Epithelial cell of prostate (primary cell): ENCODE measurements at regions not wholly inside any gene's neighbourhood (a gene's known extent, or its start where the extent isn't known, plus 50 kb on each side); places are given as distances from the start of the nearest gene placed in this dataset.
"Not testable (repeated sequence)": the region's sequence is repeated elsewhere in the genome, so short reads cannot be mapped to it uniquely, and the experiment has no call there.

Experiments
- DNase-seq: peaks from one replicate; pipeline ENCODE4 v3.0.0-alpha.2; 2011; ENCODE audit warnings: low read depth, low spot score
- H3K27ac ChIP-seq: fragments of 450-650 bp; 2 replicates; pipeline ENCODE4 v1.5.1; 2017; ENCODE audit warnings: mild to moderate bottlenecking

DNA sequence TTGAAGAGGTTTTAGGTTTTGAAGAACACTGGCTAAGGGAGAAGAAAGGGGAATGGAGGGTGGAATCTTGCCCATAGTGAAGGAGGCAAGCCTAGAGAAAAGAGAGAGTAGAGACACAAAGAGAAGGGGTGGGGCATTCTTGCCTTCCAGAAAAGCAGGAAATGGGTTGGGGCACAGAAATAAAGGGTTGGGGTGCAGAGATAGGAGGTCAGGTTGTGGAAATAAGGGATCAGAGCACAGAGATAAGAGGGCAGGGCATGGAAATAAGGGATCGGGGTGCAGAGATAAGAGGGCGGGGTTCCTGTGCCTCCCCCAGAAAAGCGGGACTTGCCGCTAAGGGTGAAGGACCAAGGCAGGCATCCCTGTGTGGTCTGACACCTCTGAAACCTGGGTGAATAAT, 69.9 kb downstream of the ALG1L2 start:
- not testable (repeated sequence) for DNase-seq, H3K27ac ChIP-seq

DNA sequence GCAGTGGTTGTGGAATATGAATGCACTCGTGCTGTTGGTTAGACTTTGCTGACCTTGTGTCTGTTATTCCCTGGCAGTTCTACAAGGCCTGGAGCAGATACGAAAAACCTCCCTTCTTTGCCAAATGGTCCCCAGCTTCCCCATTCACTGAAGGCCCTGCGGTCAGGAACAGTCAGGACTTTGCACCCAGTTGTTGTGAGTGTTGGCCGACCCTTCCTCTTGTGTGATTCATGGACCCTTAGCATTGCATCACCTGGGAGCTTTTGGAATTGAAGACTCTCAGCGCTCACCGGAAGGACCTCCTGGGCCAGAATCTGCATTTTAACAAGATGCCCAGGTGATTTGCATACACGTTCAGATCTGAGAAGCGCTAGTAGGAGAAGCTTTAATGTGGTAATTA, 71.6 kb downstream of the ALG1L2 start:
- not testable (repeated sequence) for H3K27ac ChIP-seq, DNase-seq

DNA sequence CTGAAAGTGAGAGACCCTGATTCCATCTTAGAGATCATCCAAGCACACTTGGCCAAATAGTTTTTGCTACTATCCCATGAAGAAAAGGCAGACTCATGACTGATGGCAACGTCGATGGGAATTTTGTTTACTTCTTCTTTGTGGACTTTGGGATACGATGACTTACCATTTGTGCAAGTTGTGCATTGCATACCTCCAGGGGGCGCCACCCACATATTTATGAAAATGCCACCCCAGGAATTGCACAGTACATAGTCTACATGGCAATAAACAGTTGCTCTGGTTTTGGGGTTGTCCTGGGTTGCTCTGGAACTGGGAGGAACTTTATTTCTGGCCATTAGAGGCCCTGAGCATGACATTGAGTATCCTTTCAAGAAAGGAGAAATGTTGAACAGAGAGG, 73.8 kb downstream of the ALG1L2 start:
- not testable (repeated sequence) for DNase-seq

DNA sequence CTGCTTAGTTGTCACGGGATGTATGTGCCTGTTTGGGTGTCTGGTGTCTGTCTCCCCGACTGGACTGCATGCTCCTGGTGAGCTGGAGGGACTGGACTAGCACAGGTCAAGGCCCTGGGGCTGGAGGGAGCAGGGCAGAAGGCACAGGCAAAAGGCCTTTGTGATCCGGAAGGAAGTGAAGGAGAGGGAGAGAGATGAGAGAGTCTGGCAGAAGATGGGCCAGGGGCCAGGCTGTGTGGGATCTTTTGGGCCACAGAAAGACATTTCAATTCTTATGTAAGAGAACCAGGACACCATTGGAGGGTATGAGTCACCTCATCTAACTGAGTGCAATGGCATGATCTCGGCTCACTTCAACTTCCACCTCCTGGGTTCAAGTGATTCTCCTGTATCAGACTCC, 85.2 kb downstream of the ALG1L2 start:
- not testable (repeated sequence) for DNase-seq

More for the DNA sequence above, 73.8 kb downstream of the ALG1L2 start:
- not testable (repeated sequence) for H3K27ac ChIP-seq

DNA sequence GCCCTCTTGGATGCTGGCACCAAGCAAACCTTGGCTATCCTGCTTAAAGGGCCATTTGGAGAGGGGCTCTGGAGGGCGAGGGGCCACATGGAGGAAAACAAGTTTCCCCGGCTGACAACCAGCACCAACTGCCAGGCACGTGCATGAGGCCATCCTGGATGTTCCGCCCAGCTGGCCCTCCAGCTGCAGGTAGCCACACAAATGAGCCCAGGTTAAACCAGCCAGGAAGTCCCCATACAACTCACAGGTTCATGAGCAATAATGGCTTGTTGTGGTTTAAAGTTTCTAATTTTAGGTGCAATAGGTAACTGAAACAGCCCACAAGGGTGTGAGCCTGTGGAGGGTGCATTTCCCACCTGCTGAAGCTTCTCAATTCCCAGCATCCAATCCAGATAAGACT, 93.6 kb downstream of the ALG1L2 start:
- not testable (repeated sequence) for DNase-seq

More for the DNA sequence above, 85.2 kb downstream of the ALG1L2 start:
- not testable (repeated sequence) for H3K27ac ChIP-seq

DNA sequence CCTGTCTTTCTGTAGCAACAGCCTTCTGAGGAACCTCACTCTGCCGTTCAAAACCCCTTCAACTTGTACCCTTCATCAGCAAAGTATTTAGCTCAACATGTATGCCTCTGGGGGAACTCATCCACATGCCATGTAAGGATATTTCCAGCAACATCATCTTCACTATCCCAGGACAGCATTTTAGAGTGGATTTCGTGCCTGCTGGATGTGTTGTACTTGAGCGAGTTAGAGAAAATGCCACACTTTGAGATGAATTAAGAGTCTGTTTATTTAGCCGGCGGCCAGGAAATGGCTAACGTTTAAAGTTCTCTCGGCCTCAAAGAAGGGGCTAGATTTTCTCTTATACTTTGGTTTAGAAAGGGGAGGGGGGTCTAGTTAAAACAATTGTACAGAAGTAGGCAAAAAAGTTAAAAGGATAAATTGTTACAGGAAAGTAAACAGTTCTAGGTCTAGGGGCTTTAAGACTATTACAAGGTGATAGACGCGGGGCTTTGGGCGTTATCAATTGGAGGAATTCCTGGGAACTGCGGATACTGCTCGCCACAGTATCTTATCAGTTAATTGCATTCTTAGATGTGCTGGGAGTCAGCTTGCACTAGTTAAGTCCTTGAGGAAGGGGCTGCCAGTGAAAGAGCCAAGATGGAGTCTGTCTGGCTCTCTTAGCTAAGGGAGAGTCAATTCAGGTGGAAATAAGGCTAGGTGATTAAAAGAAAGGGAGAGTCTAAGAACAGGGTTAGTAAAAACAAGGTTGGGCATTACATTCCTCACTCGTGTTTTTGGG, 95.0 kb downstream of the ALG1L2 start:
- not testable (repeated sequence) for DNase-seq, H3K27ac ChIP-seq

More for the DNA sequence above, 93.6 kb downstream of the ALG1L2 start:
- not testable (repeated sequence) for H3K27ac ChIP-seq

DNA sequence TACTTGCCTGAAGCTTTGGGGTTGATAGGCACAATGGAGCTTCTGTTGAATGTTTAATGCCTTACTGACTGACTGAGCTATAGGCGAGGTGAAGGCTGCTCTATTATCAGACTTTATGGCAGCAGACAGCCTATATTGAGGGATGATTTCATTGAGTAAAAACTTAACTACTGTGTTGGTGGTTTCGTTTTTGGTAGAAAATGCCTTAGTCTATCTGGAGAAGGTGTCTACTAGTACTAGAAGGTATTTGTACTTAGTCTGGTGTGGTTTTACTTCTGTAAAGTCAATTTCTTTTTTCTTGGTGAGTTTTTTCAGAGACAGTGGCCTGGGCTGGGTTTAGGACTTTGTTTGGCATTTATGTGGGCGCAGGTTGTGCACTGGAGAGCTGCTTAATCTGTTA, 97.2 kb downstream of the ALG1L2 start:
- DNase-seq, H3K27ac ChIP-seq: not testable (repeated sequence)

DNA sequence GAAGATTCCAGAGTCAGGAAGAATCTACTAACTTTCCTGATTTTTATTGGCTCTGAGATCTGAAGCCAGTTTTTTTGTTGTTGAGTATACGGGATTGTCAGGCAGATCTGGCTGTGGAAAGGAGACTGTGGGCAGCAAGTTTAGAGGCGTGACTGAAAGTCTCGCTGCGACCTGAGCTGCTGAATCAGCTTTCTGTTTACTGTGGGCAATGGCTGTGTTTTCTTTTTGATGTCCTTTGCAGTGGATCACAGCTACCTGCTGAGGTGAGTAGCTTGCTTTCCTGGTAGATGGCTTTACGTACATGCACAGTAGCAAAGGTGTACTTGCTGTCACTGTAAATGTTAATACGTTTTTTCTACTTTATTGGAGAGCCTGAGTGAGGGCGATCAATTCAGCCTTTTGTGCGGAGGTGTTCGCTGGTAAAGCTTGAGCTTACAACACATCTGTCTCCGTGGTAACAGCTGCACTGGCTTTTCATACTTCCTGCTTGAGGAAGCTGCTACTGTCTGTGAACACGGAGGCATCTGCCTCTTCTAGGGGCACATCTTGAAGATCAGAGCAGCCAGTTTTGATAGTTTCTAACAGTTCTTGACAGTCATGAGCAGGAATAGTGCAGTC, 97.8 kb downstream of the ALG1L2 start:
- H3K27ac ChIP-seq, DNase-seq: not testable (repeated sequence)

DNA sequence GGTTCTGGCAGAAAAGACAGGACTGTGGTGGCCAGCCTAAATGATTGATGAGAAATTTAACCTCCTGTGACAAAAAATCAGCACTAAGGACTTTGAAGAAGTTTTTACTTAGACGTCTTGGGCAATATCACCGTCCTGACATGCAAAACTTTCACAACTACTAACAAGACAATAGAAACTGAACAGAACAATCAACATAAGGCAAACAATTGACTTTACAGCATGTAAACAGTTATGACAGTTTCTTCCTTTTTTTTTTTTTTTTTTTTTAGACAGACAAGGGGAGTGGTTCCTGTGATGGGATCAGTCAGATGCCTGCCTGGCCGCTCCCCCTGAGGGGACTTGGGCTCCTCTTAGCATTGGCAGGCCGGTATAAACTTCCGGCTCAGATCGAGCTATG, 100.8 kb downstream of the ALG1L2 start:
- DNase-seq, H3K27ac ChIP-seq: not testable (repeated sequence)

DNA sequence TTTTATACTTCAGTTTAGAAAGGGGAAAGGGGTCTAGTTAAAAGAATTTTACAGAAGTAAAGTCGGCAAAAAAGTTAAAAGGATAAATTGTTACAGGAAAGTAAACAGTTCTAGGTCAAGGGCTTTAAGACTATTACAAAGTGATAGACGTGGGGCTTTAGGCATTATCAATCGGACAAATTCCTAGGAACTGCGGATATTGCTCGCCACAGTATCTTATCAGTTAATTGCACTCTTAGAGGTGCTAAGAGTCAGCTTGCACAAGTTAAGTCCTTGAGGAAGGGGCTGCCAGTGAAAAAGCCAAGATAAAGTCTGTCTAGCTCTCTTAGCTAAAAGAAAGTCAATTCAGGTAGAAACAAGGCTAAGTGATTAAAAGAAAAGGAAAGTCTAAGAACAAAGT, 102.1 kb downstream of the ALG1L2 start:
- H3K27ac ChIP-seq, DNase-seq: not testable (repeated sequence)

DNA sequence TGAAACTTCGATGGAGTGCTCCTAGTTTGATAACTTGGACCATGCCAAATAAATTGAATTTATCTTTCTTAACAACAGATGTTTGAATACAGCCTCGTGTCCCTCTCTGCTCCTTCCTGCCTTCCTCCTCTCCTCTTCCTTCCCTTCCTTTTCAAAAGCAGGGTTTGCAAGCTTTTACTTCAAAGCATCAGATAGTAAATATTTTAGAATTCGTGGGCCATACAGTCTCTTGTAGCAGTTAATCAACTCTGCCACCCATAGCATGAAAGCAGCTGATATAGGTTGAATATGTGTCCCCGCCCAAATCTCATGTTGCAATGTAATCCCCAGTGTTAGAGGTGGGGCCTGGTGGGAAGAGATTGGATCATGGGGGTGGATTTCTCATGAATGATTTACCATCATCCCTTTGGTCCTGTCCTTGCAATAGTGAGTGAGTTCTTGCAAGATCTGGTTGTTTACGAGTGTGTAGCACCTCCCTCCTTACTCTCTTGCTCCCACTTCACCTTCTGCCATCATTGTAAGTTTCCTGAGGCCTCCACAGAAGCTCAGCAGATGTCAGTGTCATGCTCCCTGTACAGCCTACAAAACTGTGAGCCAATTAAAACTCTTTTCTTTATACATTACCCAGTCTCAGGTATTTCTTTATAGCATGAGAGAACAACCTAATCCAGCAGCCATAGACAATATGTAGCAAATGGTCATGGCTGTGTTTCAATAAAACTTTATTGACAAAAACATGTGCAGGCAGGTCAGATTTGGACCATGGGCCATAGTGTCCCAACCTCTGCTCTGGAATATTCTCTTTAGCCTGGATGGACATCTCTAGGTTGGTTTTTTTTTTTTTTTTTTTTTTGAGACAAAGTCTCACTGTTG, 102.8 kb downstream of the ALG1L2 start:
- not testable (repeated sequence) for DNase-seq, H3K27ac ChIP-seq

DNA sequence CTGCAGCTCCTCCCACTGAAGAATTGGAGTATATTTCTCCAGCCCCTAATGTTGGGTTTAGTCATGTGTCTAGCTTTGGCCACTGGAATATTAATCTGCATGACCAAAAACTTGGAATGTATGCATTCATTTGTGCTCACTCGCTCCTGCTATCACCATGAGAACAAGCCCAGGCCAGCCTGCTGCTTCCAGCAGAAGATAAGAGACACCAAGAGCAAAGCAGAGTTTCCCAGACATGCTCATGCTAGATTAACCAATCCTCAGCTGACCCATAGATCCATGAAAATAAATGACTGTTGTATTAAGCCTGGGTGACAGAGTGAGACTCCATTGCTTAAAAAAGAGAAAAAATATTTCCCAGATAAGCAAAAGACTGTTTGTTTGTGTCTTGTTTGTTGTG, 119.6 kb downstream of the ALG1L2 start:
- H3K27ac ChIP-seq, DNase-seq: not testable (repeated sequence)

DNA sequence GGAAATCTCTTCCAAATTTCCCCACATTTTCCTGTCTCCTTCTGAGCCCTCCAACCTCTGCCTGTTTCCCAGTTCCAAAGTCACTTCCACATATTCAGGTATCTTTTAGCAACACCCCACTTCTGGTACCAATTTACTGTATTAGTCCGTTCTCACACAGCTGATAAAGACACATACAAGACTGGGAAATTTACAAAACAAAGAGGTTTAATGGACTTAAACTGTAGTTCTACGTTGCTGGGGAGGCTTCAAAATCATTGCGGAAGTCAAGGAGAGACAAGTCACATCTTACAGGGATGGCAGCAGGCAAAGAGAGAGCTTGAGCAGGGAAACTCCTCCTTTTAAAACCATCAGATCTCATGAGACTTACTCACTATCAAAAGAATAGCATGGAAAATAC, 122.0 kb downstream of the ALG1L2 start:
- not testable (repeated sequence) for H3K27ac ChIP-seq, DNase-seq

DNA sequence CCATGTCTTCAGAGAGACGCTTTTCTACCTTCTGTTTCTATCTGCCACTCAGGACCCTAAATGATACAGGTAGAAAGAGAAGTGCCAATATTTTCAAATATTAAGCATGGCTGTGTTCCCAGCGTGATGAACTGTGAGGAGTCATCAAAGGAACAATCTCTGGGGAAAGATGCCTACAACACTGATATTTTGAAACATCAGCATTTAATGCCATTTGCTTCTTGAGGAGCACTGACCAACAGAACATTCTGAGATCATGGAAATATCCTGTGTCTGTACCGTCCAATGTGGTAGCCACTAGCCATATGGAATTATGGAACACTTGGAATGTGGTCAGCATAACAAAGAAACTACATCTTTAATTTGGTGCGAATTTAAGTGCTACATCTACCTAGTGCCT, 117.9 kb upstream of the COL6A5 start:
- no peak for DNase-seq
- H3K27ac ChIP-seq, result no peak overlapping the region

DNA sequence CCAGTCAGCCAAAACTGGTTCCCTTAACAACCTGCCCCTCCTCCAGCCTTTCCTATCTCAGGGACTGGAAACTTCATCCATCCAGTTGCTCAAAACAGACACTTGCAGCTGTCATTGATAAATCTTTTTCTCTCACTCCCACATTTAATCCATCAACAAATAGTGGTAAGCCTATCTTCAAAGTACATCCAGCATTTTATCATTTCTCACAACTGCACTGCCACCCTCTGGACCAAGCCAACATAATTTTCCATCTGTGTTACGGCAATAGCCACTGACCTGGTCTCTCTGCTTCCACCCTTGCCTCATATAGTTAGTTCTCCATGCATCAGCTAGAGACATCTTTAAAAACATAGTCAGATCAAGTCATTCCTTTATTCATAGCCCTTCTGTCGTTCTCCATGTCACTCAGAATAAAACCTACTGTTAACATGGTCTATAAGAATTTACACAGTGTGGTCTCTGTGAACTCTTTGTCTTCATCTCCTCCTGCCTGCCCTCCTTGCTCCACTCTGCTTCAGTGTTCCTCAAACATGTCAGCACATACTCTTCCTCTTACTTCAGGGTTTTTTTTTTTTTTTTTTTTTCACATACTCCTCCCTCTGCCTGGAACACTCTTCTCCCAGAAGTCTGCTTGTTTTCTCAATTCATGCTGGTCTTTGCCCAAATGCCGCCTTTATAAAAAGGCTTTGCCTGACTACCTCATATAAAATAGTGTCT, 102.5 kb upstream of the COL6A5 start:
- DNase-seq, result no peak
- H3K27ac ChIP-seq, result no peak overlapping the region

DNA sequence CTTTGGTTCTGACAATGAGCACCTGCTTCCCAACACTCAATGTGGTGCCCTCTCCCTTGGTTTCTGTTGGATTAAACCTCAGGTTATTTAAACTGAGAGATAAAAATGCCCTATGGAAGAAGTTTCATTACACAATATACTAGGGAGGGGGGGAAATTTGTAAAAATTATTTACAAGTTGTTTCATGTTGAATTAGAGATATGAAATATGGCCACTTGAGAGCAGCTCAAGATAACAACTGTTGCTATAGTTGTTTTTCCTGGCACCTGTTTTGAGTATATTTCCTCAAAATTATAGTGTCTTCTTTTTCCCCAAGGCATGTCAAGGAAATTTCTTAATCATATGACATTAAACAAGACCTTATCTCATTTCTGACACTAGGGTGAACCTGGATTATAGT, 101.7 kb upstream of the COL6A5 start:
- no peak overlapping the region for H3K27ac ChIP-seq

DNA sequence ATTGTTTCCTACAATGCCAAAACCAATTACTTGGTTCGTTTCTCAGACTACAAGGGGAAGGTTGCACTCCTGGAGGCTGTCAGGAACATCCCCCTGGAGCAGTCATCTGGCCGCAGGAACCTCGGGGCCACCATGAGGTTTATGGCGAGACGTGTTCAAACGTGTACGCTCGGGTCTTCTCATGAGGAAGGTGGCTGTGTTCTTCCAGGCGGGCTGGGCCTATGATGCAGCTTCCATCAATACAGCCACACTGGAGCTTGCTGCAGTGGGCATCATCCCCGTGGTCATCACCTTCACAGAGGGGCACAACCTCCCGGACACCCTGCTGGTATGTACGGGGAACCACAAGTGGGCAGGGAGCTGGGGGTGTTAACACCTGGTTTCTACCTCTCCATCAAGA, 94.5 kb upstream of the COL6A5 start:
- no peak overlapping the region for H3K27ac ChIP-seq
- DNase-seq, result no peak

More for the DNA sequence above, 101.7 kb upstream of the COL6A5 start:
- DNase-seq, result no peak

DNA sequence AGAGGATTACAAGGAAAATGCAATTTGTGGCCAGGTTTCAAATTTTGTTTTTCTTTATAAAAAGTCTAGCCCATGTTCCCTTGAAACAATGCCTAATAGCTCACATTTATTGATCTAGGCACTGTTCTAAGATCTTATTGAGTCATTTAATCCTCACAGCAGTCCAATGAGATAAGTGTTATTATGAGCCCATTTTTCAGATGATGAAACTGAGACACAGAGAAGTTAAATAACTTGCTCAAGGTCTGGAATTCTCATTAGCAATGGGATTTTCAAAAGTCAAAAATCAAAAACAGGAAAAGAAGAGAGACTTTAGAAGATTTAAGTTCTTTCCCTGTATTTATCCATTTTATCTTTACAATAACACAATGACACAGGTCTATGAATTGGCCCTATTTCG, 90.0 kb upstream of the COL6A5 start:
- H3K27ac ChIP-seq, result no peak overlapping the region
- no peak for DNase-seq

DNA sequence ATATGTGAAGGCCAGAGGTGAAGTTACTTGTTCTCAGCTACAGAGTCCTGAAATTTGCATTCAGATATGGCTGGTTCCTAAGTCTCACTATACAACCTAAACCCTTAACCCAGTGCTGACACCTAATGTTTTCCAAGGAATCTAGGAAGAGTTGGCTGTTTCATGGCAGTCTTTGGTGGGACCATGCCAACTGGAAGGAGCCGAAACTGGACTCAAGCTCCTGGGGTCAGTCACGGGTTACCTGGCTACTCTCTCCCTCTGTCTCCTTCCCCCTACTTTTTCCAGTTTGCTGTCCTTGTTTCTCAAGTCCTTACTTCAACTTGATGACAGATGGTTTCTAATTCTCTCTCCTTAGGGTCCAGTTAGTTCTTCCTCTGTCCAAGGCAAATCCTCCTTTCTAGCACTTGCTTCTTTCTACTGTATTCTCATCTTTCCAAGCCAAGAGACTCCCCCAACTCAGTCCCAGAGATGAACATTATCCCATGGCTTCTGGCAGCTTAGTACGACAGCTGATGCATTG, 88.6 kb upstream of the COL6A5 start:
- no peak overlapping the region for H3K27ac ChIP-seq
- no peak for DNase-seq

DNA sequence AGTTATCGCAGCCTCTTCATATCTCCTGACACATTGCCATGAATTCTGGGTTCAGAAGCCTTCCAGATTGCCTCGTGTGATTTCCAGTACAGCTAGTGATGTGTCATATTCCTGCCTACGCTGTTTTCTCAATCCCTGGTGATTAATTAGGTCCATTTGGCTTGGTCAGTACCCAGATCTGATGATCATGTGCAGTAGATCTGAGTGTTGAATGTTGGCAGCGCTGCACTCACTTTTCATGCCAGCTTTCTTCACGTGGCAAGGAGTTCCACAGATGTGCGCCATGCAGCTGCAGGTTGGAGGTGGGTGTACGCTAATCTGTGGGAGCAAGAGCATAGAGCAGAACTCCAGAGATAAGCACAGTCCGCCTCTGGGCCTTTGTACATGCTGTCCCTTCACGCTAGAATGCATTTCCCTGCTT, 86.9 kb upstream of the COL6A5 start:
- DNase-seq, result no peak

More for the DNA sequence above, 86.9 kb upstream of the COL6A5 start:
- H3K27ac ChIP-seq, result no peak overlapping the region
